ENCODE measurements at regions not wholly inside any gene's neighbourhood (a gene's known extent, or its start where the extent isn't known, plus 50 kb on each side); places are given as distances from the start of the nearest gene placed in this dataset.
A peak's percentile ranks its signal among the peaks of the same experiment; 100 is the strongest.

DNA sequence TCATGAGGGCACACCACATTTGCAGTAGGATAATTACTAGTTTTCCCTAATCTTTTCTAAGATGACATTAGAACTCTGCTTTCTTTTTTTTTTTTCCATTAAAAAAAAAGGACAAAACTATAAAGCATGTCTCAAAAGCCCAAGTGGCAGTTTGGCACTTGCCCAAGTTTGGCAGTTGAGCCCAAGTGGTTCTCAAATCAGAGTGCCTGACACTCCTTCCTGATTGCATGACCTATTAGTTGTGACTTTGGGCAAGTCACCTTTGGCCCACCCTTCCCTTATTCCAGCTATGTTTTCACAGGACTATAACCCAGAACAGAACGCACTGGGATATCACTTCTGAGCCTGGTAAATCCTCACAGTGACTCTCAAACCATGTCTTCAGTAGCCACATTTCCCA lies 273.0 kb downstream of the CCDC85A start:
- H3K4me3 ChIP-seq (replicated peaks; ENCODE audit: low read depth, low read length), result no peak overlapping the region
- DNase-seq (ENCODE audit: low read depth), result no peak
- TF ChIP-seq, protein P1, sequence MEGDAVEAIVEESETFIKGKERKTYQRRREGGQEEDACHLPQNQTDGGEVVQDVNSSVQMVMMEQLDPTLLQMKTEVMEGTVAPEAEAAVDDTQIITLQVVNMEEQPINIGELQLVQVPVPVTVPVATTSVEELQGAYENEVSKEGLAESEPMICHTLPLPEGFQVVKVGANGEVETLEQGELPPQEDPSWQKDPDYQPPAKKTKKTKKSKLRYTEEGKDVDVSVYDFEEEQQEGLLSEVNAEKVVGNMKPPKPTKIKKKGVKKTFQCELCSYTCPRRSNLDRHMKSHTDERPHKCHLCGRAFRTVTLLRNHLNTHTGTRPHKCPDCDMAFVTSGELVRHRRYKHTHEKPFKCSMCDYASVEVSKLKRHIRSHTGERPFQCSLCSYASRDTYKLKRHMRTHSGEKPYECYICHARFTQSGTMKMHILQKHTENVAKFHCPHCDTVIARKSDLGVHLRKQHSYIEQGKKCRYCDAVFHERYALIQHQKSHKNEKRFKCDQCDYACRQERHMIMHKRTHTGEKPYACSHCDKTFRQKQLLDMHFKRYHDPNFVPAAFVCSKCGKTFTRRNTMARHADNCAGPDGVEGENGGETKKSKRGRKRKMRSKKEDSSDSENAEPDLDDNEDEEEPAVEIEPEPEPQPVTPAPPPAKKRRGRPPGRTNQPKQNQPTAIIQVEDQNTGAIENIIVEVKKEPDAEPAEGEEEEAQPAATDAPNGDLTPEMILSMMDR (IDR thresholded peaks at IDR 0.05; ENCODE audit: low read length, missing control alignments), result no peak

DNA sequence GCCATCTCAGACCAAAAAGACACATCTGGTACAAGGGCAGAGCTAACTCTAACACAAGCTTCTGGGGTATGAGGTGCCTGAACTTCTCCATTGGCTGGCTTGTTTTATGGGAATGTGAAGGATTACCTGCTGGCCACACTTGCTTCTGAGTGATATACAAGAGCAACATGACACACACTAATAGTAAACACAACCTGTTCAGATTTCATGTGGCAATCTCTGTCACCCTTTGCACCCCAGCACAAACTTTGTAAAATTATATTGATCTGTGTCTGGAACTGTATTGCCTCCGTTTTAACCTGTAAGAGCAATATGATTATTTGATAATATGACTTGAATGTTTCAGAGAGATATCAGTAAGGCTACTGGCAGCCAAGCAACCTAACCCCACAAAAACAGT lies 276.7 kb downstream of the CCDC85A start:
- TF ChIP-seq, protein P1 (IDR thresholded peaks at IDR 0.05; ENCODE audit: low read length, missing control alignments), result no peak
- H3K4me3 ChIP-seq (replicated peaks; ENCODE audit: low read depth, low read length), result no peak overlapping the region
- DNase-seq (ENCODE audit: low read depth), result no peak

DNA sequence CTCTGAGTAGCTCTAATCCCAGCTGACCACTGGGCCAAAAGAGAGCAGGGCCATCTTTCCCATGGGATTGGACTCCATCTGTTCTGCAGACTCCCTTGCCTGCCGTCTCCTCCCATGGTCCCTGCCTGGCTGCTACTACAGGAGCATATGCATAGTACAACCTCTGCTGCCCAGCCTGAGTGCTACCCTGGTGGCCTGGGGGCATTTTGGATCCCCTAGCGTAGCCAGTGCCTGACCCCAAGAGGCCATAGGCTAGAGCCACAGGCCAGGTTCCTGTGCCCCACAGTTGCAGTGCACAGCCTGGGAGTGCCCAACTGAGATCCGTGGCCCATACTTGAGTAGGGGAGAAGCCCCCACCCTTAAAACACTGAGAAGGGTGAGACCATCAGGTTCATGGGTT lies 280.3 kb downstream of the CCDC85A start:
- no peak overlapping the region for H3K4me3 ChIP-seq (replicated peaks; ENCODE audit: low read depth, low read length)
- TF ChIP-seq, protein P1 (IDR thresholded peaks at IDR 0.05; ENCODE audit: low read length, missing control alignments), result no peak
- no peak for DNase-seq (ENCODE audit: low read depth)

DNA sequence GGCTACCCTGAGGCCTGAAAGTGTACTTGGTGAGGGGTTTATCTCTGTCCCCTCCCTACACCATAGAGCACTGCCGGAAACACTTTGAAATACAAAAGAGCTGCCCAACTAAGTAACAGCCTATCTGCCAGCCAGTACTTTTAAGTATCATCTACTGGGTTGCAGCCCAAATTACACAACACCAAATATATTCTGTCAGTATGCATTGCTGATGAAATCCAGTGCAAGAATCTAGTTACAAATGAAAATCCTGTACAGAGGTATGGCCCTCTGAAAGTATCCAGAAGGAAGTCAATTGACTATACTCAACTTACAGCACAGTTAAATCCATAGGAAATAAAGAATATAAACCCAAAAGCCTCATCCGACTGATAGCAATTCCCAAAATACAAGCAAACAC lies 280.8 kb downstream of the CCDC85A start:
- TF ChIP-seq, protein P1 (IDR thresholded peaks at IDR 0.05; ENCODE audit: low read length, missing control alignments), result no peak
- H3K4me3 ChIP-seq (replicated peaks; ENCODE audit: low read depth, low read length), result no peak overlapping the region
- DNase-seq (ENCODE audit: low read depth), result peak; percentile 20

DNA sequence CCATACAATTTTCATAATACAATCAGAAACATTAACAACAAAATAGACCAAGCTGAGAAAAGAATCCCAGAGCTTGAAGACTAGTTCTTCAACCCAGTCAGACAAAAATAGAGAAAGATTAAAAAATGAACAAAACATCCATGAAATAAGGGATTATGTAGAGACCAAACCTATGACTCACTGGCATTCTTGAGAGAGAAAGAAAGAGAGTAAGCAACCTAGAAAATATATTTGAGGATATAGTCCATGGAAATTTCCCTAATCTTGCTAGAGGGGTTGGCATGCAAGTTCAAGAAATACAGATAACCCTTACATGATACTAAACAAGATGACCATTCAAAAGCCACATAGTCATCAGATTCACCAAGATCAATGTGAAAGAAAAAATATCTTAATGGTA lies 281.7 kb downstream of the CCDC85A start:
- TF ChIP-seq, protein P1 (IDR thresholded peaks at IDR 0.05; ENCODE audit: low read length, missing control alignments), result no peak
- peak; percentile 4 for DNase-seq (ENCODE audit: low read depth)

DNA sequence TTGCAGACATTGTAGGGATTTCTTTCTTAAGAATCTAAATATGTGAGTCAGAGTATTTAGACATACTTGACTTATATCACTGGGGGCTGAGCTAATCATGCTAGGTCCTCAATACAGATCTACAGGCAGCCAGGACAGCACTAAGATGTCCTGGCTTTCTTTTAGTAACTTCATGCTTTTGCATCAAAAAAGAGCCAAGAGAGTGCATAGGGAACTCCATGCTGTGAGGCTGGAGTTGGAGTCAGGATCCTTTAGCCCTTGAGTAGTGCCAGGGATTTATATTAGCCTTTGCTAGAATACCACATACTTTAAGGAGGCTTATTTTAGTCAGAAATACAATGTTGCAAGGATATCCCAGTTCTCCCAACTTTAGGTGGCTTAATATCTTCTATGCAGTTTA lies 289.7 kb downstream of the CCDC85A start:
- DNase-seq (ENCODE audit: low read depth), result no peak
- TF ChIP-seq, protein P1 (IDR thresholded peaks at IDR 0.05; ENCODE audit: low read length, missing control alignments), result no peak
- no peak overlapping the region for H3K4me3 ChIP-seq (replicated peaks; ENCODE audit: low read depth, low read length)

More for the DNA sequence above, 281.7 kb downstream of the CCDC85A start:
- H3K4me3 ChIP-seq (replicated peaks; ENCODE audit: low read depth, low read length), result no peak overlapping the region

DNA sequence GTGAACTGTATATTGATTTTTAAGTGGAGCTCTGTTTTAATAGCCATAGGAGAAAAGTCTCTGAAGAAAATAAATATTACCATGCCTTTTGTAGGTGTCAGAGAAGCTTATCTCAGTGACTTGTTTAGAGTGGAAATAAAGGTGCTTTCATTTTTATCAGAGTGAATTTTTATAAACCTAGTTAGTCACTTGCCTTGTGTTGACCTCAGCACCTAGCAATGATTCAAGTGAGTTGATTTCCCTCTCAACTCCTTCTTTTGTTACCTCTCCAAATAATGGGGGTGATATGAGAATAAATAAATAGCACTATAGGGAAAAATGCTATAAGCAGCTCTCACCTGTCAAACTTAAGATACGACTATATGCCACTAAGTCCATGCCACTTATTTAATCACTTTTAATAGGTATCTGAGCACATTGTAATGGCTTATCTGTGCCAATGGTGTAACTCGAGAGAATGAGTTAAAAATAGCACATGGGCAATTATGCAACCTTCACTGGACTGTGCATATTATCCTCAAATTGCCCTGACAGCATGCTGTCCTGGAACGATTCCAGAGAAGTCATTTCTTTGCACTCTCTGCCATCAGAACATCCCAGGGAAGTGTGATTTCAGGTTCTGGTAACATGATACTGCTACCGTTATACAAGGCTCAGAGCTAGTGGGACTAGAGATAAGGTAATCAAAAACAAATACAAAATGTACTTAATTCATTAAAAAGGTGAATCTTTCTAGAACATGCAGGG lies 290.8 kb downstream of the CCDC85A start:
- DNase-seq (ENCODE audit: low read depth), result peak; percentile 54
- no peak overlapping the region for H3K4me3 ChIP-seq (replicated peaks; ENCODE audit: low read depth, low read length)
- TF ChIP-seq, protein P1 (IDR thresholded peaks at IDR 0.05; ENCODE audit: low read length, missing control alignments), result no peak

Measured in fibroblast of pulmonary artery (primary cell).